22Rv1 (cell line): ENCODE measurements at regions not wholly inside any gene's neighbourhood (a gene's known extent, or its start where the extent isn't known, plus 50 kb on each side); places are given as distances from the start of the nearest gene placed in this dataset.

ENCODE experiments used
- CTCF ChIP-seq: fragments of 450-650 bp; IDR thresholded peaks from 2 replicates; pipeline ENCODE4 v1.5.1; 2017; ENCODE audit warnings: mild to moderate bottlenecking
- ZFX ChIP-seq: fragments of 450-650 bp; IDR thresholded peaks from 2 replicates; pipeline ENCODE4 v1.6.1; 2017; ENCODE audit warnings: antibody characterized with exemption, borderline replicate concordance

GRCh38 chr2:122378521-122378920 lies 623.1 kb downstream of the TSN start:
- TF ChIP-seq CTCF = no peak
- no peak for TF ChIP-seq ZFX
